ENCODE measurements at regions not wholly inside any gene's neighbourhood (a gene's known extent, or its start where the extent isn't known, plus 50 kb on each side); places are given as distances from the start of the nearest gene placed in this dataset.

- in situ Hi-C loops (cut with MboI; ENCODE audit: low sequenced_read_pairs), result no loop called here
Observed at GRCh38 chr21:15363921-15364320, 299.1 kb upstream of the NRIP1 start.

- in situ Hi-C loops (cut with MboI; ENCODE audit: low sequenced_read_pairs), result no loop called here
Observed at GRCh38 chr21:15365751-15366392, 301.1 kb upstream of the NRIP1 start.

- in situ Hi-C loops (cut with MboI; ENCODE audit: low sequenced_read_pairs), result no loop called here
Observed at GRCh38 chr21:15366555-15366954, 301.8 kb upstream of the NRIP1 start.

- in situ Hi-C loops (cut with MboI; ENCODE audit: low sequenced_read_pairs), result no loop called here
Observed at GRCh38 chr21:15367061-15367626, 302.3 kb upstream of the NRIP1 start.

DNA sequence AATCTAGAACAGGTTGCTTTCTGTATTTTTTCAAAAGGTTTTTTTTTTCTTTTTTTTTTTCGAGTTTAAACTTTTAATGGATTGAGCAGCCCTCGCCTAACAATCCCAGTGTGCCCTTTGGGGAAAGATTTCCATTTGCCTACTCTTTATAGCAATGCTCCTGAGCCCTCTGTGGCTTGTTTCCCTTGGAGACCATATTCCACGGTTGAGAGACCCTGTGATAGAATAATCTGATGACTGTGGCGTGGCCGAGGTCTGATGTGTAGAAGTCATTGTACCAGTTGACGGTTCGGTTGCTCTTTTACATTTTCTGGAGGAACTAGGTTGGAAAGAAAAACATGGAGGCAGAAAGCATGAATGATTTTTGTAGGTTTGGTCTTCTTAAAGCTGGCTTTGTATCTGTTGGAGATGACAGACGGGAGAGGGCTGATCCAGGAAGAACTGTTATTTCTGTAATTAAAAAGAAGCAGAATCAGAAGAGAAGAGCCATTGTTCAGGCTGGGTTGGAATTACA, 305.7 kb upstream of the NRIP1 start:
- in situ Hi-C loops (cut with MboI; ENCODE audit: low sequenced_read_pairs), result no loop called here

DNA sequence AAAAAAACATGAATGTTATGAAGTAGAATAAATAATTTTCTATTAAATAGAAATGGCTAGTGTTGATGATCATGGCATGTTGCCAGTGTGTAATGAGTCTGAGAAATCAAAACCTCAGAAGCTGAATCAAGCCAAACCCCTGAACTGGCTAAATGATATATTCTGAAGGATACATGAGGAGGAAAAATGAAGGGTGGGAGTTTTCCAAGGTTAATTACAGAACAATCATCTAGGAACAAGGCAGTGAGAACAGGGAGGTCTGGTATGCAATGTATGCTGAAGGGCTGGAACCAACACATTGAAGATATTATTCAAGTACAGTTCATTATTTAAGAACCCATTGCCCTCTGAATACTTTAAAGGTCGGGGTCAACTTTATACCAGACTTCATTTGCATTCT, 309.1 kb upstream of the NRIP1 start:
- in situ Hi-C loops (cut with MboI; ENCODE audit: low sequenced_read_pairs), result no loop called here

GRCh38 chr21:15379776-15380175, 315.0 kb upstream of the NRIP1 start:
- in situ Hi-C loops (cut with MboI; ENCODE audit: low sequenced_read_pairs), result no loop called here

DNA sequence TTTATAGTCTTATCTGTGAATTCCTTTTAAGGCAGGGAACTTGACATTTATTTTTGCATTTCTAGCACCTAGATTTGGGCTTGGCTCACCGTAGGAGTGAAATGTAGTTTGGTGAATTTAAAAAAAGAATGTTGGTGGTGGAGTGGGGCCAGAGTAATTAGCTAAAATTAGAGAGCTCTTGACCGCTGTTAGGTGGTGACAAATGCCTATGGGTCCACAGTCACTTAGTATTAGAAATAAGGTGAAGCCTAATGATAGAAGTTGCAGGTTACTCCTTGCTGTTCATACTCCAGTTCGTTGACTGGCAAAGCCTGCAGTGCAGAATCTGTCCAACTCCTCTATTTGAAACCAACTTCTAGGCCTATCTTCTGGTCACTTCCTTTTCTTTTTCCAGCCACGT, 318.8 kb upstream of the NRIP1 start:
- in situ Hi-C loops (cut with MboI; ENCODE audit: low sequenced_read_pairs), result no loop called here

DNA sequence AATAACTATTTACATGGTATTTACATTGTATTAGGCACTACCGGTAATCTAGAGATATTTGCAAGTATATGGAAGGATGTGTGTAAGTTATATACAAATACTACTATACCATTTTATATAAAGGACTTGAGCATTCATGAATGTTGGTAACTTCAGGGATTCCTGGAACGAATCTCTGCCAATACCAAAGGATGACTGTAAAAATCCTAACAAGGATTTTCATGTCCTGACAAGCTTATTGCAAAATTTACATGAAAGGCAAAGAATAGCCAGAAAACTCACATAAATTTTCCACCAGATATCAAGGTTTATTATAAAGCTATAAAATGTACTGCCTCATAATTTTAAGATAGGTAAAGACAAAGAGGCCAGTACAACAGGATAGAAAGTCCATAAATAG, 325.2 kb upstream of the NRIP1 start:
- in situ Hi-C loops (cut with MboI; ENCODE audit: low sequenced_read_pairs), result no loop called here

DNA sequence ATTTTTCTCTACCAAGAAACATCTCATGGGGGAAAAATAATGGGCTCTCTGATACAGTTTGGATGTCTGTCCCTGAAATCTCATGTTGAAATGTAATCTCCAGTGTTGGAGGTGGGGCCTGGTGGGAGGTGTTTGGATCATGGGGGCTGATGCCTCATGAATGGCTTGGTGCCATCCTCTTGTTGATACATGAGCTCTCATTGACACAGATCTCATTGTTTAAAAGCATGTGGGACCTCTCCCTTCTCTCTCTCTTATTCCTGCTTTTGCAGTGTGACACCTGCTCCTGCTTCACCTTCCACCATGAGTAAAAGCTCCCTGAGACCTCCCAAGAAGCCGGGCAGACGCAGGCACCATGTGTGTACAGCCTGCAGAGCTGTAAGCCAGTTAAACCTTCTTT, 332.5 kb upstream of the NRIP1 start:
- in situ Hi-C loops (cut with MboI; ENCODE audit: low sequenced_read_pairs), result no loop called here

DNA sequence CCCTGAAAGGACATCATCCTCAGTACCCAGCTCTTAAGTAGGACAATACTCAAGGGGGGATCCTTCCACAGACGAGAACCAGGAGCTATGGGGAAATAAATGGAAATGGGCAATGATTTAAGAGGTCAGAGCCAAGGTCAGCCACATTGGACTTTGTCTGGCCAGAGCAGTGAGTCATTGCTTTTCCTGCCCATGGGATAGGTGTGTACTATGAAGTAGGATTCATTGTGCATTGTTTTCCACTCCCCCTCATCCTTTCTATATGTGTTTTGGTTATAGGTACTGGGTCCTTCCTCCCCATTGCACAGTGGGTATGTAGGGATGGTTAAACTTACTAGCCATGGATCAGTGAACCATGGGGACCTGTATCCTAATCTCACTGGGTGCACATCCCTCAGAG, 328.9 kb upstream of the USP25 start:
- in situ Hi-C loops (cut with MboI; ENCODE audit: low sequenced_read_pairs), result no loop called here

GRCh38 chr21:15401331-15401730, 328.5 kb upstream of the USP25 start:
- in situ Hi-C loops (cut with MboI; ENCODE audit: low sequenced_read_pairs), result no loop called here

GRCh38 chr21:15405214-15405613, 324.6 kb upstream of the USP25 start:
- in situ Hi-C loops (cut with MboI; ENCODE audit: low sequenced_read_pairs), result no loop called here

GRCh38 chr21:15406791-15407190, 323.0 kb upstream of the USP25 start:
- in situ Hi-C loops (cut with MboI; ENCODE audit: low sequenced_read_pairs), result no loop called here

DNA sequence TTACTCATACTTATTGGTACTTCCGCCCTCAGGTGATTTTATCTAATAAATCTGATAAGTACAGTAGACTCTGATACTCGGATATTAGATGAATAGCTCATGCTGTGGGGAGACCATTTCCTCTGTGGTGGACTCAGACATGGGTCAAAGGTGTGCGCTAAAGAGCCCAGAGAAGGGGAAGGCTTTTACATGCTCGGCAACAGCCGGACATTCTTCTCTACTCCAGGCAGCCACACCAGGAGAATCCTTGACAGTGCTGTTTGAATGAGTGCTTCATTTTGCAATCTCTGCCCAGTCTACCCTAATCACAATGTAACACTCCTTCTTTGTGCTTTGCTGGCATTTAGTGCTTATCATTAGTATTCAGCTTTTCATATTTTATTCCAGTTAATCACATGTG, 322.2 kb upstream of the USP25 start:
- in situ Hi-C loops (cut with MboI; ENCODE audit: low sequenced_read_pairs), result no loop called here

DNA sequence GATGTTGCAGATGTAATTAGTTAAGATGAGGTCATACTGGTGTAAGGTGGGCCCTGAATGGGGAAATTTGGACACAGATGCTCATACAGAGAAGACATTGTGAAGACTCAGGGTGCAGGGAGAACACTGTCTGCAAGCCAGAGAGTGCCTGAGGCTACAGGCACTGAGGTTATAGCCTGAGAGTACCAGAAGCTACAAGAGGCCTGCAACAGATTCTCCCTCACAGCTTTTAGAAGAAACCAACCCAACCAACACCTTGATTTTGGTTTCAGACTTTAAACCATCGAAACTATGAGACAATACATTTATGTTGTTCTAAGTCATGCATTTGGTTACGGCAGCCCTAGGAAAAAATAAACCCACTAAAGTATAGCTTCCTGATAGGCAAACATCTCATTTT, 321.7 kb upstream of the USP25 start:
- in situ Hi-C loops (cut with MboI; ENCODE audit: low sequenced_read_pairs), result no loop called here

DNA sequence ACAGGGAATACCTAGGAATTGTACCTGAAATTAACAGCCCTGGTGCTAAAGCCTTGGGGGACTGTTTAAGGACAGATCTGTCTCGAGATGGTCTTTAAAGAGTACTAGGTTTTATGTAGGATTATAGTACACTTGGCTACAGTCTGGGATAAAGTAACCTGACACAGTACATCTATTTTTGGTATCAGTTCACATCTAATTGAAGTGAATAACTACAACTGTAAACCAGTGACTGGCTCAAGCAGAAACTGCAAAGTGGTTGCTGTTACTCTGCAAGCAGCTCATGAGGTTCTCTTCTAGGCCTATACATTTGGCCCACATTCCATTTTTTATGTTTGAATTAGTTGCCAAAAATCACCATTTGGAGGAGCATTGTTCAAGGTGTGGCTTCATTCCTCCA, 320.8 kb upstream of the USP25 start:
- in situ Hi-C loops (cut with MboI; ENCODE audit: low sequenced_read_pairs), result no loop called here

DNA sequence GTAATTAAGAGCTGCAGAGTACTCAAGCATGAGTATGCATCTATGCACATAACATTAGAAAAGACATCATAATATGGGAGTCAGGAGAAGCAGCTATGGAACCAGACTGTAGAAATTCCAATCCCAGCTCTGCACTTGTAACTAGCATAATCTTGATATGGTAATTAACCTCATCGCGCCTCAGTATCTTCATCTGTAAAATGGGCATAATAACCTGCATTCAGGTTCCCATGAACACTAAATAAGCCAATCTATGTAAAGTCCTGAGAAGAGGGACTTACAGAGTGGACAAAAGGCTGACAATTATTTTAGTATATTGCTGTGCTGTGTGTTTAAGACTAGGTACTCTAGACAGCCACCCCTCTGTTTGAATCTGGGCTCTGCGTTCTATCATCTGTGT, 318.9 kb upstream of the USP25 start:
- in situ Hi-C loops (cut with MboI; ENCODE audit: low sequenced_read_pairs), result no loop called here

DNA sequence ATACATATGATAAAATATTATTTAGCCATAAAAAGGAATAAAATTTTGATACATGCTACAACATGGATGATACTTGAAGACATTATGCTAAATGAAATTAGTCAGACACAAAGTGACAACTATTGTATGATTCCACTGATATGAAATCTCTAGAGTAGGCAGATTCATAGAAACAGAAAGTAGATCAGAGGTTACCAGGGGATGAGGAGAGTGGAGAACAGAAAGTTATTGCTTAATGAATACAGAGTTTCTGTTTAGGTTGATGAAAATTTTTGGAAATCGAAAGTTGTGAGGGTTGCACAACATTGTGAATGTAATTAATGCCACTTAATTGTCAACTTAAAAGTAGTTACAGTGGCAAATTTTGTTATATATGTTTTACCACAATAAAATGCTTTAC, 315.7 kb upstream of the USP25 start:
- in situ Hi-C loops (cut with MboI; ENCODE audit: low sequenced_read_pairs), result no loop called here

DNA sequence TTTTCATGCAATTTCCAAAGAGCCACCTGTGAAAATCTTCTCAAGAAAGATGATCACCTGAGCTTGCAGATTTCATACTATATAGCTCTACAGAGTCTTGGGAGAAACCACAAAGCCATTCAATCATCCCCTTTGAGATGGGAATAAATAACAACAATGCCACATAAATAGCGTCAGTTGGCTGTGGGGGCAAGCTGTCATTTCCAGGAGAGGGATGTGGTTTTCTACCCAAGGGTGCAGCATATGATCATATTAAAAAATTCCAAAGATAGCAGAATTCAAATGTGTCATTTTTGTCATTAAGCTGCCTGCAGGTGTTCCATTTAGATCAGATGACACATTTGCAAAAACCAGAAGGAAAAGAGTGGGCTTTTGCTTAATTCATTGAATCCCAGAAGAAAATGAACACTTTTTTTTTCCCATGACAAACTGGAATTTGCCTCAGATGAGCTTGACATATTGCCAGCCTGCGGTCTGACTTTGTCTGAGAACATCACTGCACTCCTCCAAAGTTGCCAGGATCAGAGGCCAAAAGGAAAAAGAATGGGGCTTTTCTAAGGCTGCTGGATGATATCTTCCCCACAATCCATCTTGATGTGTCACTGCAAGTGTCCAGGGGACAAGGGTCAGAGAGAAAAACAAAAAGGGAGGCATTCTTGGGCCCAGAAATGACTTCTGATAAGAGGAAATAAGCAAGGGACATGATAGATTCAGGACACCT, 314.1 kb upstream of the USP25 start:
- in situ Hi-C loops (cut with MboI; ENCODE audit: low sequenced_read_pairs), result no loop called here

DNA sequence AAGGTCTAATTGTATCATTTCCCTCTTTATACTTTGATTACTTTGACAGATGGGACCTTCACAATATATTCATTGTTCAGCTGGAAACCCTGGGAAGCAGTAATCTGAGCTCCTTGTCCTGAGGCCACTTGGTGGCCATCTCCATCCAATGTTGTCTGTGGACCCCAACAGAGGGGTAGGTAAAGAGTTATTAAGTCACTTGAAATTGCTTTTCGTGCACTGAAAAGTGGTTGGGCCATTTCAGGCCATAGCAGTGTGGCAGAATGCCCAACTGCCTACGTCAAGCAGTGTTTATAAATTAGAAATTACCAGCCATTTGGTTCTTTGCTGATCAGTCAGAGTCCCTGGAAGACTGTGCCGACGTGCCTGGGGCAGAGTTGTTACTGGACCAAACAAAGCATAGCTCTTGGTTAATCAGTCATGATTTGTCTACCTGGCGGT, 308.3 kb upstream of the USP25 start:
- in situ Hi-C loops (cut with MboI; ENCODE audit: low sequenced_read_pairs), result no loop called here

GRCh38 chr21:15421947-15422346, 307.8 kb upstream of the USP25 start:
- in situ Hi-C loops (cut with MboI; ENCODE audit: low sequenced_read_pairs), result no loop called here

Measured in HL-60/S4 treated with retinoic acid at 250 ng/mL for 4 days and 3 days (cell line).